GM12873 (cell line): ENCODE measurements at regions not wholly inside any gene's neighbourhood (a gene's known extent, or its start where the extent isn't known, plus 50 kb on each side); places are given as distances from the start of the nearest gene placed in this dataset.

Experiments
- CTCF ChIP-seq: IDR thresholded peaks from 2 replicates; pipeline ENCODE4 v1.5.1; 2012; ENCODE audit warnings: low read depth, mild to moderate bottlenecking, moderate library complexity, low read length, control low read depth; ENCODE audit not compliant: insufficient read depth; ENCODE audit errors: missing control alignments

GRCh38 chr20:1754749-1755148 lies 97.2 kb upstream of the SIRPG start:
- TF ChIP-seq CTCF: no peak

GRCh38 chr20:1754306-1754705 lies 96.7 kb upstream of the SIRPG start:
- no peak for TF ChIP-seq CTCF

- TF ChIP-seq CTCF: no peak
Observed at GRCh38 chr20:1752045-1752444, 94.5 kb upstream of the SIRPG start.

GRCh38 chr20:1748777-1749176 lies 91.2 kb upstream of the SIRPG start:
- no peak for TF ChIP-seq CTCF

- TF ChIP-seq CTCF: no peak
Observed at GRCh38 chr20:1747953-1748577, 90.5 kb upstream of the SIRPG start.

GRCh38 chr20:1741309-1742048 lies 83.9 kb upstream of the SIRPG start:
- no peak for TF ChIP-seq CTCF

- TF ChIP-seq CTCF: no peak
Observed at GRCh38 chr20:1737134-1737533, 79.6 kb upstream of the SIRPG start.
